HG03097 (cell line): ENCODE measurements at regions not wholly inside any gene's neighbourhood (a gene's known extent, or its start where the extent isn't known, plus 50 kb on each side); places are given as distances from the start of the nearest gene placed in this dataset.
"Not testable (repeated sequence)": the region's sequence is repeated elsewhere in the genome, so short reads cannot be mapped to it uniquely, and the experiment has no call there.

Experiments
- ATAC-seq: cut with Tn5 transposase; IDR thresholded peaks from one replicate; pipeline ENCODE4 v1.9.1; 2021; ENCODE audit not compliant: unreplicated experiment, low FRiP score

DNA sequence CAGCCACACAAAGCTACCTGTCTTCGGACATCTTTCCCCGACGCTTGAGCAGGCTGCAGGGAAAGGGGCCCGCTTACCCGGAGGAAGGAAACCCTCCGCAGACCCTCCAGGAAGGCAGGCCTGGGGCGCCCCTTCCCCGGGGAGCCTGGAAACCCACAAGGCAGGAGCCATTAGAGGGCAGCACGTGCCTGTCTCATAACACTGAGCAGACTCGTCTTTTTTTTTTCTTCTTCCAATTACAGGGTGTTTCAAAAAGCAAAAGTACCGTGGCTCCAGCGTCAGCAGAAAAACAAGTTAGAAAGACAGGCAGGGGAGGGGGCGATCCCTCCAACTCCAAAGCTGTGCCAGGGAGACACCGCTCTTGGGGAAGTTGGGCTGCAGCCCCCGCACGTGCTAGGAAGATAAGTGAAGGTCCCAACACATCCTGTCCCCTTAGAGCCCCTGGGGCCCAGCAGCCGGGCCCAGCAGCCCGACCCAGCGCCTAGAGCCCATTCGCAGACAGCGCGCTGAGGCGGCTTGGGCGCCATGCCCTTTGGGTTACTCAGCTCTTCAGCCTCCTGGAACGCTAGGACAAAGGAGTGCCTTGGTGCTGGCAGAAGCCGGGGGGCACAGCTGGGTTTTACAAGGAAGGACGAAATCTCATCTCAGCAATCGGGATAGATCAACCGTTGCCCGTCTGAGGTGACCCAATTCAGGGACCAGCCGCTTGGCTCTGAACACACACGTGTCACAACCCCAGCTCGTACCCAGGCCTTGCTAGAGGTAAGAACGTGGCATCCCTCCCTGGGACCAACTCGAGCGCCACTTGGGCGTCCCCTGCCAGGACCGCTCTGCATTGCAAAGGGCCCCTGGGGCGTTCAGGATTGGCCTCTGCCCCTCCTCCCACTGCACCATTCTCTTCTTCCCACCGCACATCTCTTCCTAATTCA, 136.3 kb downstream of the LY86 start:
- ATAC-seq, result no peak

DNA sequence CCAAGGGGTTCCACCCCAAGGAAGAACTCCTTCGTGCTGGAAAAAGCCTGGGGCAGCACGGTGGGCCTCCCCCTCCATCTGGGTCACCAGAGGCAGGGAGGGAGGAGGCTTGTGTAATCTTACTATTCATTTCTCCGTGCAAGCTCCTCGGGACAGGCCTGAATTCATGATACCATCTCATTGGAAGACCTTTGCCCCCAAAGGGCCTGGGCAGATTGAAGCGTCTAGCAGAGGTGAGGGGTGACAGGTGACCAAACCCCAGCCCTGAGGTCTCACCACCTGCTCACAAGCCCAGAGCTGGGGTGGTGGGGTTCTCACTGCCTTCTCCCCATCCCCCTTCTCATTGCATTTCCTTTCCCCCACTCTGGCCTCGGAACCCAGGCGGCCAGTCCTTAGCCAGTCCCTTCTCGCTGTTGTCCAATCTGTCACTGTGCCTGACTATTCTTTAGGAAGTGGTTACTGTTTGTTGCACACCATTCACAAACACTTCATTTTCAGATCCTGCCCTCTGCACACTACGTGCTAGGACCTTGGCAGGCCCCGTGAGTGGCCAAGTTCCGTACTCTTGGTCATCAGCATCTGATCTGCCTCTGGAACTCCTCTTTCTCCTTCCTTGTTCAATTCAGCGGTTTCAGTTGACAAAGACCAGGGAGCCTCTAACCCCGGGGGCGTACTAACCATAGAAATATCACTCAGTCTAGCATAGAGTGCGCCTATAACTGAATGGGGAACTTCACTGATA, 137.1 kb downstream of the LY86 start:
- ATAC-seq, result no peak

DNA sequence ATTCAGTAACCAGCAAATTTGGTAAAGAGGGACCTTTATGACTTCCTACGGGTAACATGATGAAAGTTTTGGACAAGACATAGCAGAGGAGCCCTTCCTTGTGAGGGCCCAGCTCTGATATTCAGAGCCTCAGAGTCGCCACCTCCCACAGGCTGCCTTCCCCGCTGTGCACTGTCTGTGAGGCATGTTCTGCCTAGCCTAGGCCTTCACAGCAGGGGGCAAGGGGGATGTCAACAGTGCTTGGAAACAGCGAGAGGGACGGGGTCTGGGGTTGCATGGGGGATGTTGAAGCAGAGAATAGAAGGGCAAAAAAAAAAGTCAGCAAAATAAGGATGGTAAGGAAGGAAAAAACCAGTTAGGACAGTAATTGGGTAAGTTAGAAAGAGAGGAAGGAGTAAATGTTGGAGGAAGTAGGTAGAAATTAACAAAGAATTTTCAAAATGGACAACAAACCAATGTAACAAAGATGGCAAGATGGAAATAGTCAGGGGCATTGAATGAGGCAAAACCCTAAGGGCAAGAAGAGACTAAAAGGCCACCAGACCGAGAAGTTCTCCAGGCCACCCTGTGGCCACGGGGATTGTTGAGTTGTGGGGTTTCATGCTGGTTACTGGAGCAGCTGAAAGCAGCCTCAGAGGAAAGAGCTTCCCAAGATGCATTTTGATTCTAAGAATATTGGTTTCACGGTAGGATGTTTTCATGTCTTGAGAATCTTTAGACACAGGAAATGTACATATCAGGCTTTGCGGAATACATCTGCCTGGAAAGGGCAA, 139.8 kb downstream of the LY86 start:
- no peak for ATAC-seq

DNA sequence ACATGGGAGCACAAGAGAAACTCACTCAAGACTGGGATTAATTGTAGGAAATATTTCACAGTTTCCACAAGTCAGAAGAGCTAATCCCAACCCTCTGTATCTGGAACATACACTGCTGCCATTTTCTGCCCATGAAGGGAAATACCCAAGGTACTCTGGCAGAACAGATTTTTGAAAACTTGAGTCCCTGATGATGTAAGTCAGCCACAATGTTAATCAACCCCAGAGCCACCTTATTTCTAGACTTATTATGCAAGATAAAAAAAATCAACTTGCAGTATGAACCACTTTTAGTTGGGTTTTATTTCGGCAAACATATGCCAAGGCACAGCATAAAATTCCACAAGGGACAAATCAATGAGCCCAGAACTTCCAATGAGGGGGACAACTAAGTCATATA, 141.5 kb downstream of the LY86 start:
- ATAC-seq, result no peak

DNA sequence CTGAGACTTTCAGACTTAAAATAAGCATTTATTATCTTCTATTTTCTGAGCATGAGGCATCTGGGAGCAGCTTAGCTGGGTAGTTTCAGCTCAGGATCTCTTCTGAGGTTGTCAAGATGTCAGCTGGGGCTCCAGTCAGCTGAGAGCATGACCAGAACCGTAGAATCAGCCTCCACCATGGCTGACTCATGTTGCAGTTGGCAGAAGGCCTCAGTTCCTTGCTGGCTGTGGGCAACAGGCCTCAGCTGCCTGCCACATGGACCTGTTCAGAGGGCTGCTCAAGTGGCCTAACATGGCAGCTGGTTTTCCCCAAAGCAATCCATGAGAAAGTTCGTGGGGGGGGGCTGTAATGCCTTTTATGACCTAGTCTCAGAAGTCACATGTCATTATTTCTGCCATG, 142.3 kb downstream of the LY86 start:
- no peak for ATAC-seq

DNA sequence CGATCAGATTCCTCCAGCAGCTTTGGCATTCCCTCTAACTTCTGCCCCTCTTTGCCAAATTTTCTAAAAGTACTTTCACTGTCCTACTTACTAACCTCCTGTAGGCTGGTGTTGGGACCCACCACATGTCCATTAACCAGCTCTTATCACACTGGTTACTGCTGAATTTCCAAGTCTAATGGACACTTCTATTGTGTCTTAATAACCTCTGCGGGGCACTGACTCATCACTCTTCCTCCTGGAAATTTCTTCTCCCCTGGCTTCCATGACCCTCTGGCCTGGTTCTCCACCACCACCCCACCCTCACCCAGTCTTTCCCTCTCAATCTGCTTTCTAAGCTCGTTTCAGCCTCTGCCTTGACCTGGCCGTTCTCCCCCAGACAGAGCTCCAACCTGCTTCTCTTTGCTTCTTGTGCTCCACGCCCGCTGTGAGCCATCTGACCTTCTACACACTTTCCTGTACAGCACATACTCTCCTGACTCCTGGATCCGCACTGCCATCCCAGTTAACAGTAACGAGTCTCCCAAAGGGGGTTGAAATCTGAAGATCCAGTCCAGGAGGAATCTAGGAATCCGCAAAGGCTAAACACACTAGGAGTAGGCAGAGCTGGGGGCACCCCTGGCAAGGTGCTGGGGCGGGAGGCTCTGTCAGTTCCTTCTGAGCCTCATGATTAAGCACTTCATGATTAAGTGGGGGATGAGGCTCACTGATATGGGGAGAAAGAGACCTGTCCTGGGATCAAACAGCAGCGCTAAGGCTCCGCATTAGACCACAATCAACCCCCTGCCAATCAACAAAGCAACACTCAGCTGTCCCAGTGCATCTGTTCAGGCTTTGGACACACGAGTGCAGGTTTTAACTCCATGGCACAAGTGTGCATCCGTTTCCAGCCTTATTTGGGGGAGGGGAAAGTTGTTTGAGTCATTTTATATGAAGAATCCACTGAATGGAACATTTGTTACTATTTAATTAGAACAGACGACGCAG, 146.3 kb downstream of the LY86 start:
- no peak for ATAC-seq

DNA sequence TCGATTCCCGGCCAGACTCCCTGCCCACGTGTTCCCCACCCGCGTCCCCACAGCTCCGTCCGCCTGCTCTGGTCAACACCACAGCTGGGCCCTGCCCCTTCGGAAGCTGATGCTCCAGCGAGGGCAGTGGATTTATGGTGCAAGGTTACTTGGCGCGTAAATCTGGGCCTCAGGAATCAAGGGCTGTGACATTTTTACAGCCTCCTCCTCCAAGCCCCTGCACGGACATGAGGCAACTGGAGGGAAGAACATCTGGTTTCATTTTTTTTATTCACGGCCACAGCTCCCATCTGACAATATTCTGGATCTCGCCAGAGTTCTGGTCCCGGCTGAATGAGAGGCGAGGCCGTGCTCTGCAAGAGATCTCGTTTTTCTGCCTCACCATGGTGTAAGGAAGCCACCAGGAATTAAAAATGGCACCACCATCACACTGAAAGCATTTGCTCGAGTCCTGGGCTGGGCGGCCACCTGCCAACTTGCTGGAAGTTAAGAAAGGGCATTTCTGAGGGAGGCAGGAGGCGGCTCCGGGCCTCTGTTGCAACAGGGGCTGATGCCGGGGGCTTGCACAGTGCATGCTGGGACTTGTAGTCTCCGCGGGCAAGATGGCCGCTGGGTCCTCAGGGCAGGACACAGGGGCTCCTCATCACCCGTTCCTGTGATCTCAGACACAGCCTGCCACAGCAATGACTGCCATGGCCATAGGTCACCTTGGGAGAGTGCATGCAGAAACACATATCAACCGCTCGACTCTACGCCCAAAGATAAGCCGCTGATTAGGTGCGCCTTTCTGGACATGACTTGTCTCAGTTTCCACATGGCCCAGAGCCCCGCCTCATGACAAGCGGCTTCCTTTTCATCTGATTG, 148.5 kb downstream of the LY86 start:
- ATAC-seq, result no peak

DNA sequence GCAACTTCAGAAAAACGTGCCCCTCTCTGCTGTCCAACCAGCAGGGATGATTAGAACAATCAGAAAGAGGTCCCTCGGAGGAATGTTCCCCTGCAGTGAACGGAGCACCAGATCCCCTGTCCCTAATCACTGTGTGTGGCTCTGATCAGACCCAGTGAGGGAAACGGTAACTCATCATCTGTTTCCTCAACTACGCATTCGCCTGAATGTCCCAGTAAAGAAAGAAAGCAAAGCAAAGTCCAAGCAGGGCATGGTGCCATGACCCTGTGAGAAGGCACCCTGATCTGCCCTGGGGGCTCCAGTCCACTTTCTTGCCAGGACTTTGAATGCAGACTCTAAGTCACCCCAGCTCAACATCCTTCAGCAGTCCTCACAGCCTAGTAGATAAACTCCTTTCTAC, 149.2 kb downstream of the LY86 start:
- ATAC-seq, result no peak

DNA sequence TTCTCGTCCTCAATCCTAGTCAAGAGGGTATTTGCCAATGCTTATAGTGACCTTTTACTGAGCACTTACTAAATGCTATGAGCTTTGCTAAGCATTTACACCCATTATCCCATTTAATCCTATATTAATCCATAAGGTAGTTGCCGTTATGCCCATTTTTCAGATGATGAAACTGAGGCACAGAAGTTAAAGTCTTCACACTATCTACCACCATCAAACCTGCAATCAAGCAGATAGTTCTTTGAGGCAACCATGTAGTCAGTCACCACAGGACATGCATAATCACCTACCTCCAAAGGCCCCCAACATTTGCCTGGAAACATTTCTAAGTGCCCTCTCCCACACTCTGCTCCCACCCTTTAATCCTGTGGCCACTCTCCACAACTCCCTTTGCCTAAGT, 149.6 kb downstream of the LY86 start:
- no peak for ATAC-seq

DNA sequence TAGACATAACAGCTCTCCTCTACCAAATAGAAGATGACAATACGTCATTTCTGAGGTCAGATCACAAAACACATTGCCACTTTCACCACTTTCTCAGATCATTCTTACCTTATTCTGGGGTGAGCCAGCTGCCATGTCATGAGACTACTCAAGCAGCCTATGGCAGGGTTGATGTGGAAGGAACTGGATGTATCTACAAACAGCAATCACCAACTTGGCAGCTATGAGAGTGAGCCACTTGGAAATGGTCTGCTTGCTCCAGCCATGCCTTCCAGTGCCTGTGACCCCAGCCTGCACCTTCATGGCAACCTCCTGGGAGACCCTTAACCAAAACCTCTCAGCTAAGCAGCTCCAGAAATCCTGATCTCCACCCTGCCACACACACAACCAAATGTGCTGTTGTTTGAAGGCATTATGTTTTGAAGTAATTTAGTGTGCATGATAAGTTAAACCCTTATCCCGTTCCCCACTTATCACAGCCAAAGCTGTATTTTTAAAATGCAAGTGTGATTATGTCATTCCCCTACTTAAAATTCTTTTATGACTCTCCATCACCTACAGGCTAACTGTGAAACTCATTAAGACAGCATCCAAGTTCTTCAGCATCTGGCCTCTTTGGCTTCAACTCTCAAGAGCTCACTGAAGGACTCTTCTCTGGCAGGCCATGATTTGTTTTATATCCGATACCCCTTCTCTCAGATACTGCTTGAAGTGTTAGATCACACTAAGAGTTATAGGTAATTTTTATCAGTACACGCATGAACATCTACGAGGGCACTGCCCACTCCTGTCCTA, 150.6 kb downstream of the LY86 start:
- no peak for ATAC-seq

DNA sequence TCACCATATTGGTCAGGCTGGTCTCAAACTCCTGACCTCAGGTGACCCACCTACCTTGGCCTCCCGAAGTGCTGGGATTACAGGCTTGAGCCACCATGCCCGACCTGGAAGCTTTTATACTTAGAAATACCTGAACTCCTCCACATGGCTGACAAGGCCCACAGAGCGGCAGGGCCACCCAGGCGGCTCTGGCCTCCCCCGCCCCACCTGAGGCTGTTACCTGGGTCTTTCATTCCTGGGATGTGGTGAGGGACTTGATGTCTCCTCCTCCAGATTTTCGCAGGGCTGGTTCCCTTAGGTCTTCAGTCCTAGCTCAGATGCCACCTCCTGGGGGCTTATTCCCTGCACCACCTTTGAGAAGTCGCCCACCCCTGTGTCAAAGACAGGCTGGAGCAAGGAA, 152.1 kb downstream of the LY86 start:
- ATAC-seq, result no peak

DNA sequence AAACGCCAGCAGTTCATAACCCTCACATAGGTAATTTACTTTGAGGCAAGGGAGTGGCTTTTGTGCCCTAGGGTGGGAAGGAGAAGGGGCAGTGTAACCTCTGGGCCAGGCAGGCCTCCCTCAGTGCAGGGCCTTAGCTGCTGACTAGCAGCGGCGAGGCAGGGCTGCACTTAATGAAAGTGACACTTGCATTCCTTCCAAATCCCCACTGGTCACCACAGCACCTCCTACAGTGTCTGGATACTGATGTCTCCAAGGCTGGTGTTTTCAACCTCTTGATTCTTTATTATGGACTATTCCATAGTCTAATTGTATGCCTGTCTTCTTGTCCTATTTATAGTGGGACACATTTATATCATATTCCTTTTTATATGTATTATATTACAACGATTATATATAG, 152.7 kb downstream of the LY86 start:
- ATAC-seq, result no peak

DNA sequence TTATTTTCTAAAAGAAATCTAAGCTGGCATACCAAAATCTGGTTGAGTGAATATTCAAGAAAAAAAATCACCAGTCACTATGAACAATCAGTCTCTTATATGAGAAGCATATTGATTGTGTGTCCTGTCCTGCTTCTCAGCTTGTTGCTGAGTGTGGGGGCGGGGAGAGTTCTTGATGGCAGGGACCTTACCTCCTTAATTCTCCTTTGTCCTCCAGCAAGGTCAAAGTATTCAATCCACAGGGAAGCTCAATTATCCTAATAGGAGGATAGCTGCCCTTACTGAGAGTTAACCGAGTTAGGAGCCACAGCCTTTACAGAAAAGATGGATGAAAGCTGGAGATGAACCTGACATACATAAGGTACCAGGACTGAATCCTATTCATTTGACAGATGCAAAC, 154.0 kb downstream of the LY86 start:
- ATAC-seq, result no peak

DNA sequence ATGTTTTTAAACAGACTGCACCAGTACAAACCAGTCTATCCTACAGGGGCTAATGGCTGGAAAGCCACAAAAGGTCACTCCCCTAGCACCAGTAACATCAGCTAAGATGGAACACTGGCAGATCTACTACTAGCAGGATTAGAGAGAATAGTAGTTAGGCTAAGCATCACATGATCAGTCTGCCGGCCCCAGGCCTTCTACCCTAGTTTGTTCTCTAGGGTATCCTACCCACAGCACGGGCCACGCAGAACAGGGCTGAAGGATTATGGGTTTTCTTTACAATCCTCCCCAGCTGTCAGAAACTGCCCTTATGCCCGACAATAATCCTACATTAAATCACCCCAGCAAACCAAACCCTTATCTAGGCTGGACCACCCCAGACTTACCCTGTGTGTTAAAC, 156.0 kb downstream of the LY86 start:
- no peak for ATAC-seq

DNA sequence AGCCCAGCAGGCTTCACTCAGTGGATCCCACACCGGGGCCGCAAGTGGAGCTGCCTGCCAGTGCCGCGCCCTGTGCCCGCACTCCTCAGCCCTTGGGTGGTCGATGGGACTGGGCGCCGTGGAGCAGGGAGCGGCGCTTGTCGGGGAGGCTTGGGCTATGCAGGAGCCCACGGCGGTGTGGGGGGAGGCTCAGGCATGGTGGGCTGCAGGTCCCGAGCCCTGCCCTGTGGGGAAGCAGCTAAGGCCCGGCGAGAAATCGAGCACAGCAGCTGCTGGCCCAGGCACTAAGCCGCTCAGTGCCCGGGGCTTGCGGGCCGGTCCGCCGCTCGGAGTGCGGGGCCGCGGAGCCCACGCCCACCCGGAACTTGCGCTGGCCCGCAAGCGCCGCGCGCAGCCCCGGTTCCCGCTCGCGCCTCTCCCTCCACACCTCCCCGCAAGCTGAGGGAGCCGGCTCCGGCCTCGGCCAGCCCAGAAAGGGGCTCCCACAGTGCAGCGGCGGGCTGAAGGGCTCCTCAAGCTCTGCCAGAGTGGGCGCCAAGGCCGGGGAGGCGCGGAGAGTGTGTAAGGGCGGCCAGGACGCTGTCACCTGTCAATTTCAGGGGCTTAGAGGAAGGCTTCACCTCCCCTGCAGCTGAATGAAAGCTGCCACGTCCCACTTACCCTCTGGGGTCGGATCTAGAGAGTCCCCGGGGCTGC, 157.3 kb downstream of the LY86 start:
- not testable (repeated sequence) for ATAC-seq

DNA sequence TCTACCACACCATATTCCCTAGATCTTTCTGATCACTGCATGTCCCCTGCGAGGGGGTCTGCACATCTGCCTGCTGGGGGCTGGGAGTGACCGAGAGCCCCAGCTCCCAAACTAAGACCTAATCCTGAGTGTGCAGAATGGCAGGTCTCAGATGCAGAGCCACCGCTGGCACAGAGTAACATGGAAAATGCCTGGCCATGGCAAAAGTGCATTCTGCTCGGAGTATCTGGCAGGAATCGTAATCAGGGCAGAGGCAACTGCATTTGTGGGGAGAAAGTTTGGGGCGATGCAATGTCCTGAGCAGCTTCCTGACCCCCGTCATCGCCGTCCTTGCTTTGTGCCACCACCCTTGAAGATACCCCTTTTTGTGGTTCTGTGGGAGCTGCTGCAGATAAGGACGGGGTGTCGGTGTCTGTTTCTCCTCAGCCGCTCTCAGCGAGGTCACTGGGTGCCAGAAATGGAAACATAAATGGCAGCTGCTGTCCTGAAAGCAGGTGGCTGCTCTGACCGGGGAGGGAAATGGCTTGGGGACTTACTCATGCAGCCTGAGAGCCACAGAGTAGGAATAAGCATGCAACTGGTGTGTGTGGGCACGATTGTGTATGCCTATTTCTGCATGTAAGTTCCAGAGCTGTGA, 157.9 kb downstream of the LY86 start:
- ATAC-seq, result no peak

DNA sequence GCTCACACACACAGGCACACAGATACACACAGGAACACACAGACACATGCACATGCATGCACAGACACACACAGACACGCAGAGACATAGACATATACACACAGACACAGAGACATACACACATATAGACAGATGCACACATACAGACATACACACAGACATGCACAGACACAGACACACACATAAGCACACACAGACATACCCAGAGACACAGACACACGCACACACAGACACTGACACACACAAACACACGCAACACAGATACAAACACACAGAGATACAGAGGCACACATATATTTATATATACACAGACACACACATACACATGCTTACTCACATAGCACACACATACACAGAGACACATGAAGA, 158.4 kb downstream of the LY86 start:
- ATAC-seq, result no peak
